Colonic mucosa (tissue), 4 donors: ENCODE measurements at regions not wholly inside any gene's neighbourhood (a gene's known extent, or its start where the extent isn't known, plus 50 kb on each side); places are given as distances from the start of the nearest gene placed in this dataset.

Source experiments
- DNase-seq: peaks from one replicate; pipeline ENCODE4 v3.0.0-alpha.2; 2020
- H3K27ac ChIP-seq: fragments of 200-600 bp; one replicate; pipeline ENCODE4 v1.8.0; 2021
- H3K27me3 ChIP-seq: fragments of 200-600 bp; one replicate; pipeline ENCODE4 v1.8.0; 2021
- H3K36me3 ChIP-seq: fragments of 200-600 bp; one replicate; pipeline ENCODE4 v1.8.0; 2021
- H3K4me1 ChIP-seq: fragments of 200-600 bp; one replicate; pipeline ENCODE4 v1.8.0; 2021; ENCODE audit warnings: mild to moderate bottlenecking
- H3K4me3 ChIP-seq: fragments of 200-600 bp; one replicate; pipeline ENCODE4 v1.8.0; 2021
- H3K9ac ChIP-seq, 2 donors: one replicate each; pipeline ENCODE4 v1.7.0; 2013; ENCODE audit warnings: control low read depth in 2 of 2, low read depth in 2 of 2, low read length in 2 of 2
- H3K9me3 ChIP-seq: fragments of 200-600 bp; one replicate; pipeline ENCODE4 v1.8.0; 2021
- intact Hi-C: fragments of 100-400 bp; cut with DNase I; formaldehyde crosslinking; loops from one replicate; pipeline ENCODE4 v1.14.1; 2022
- TF ChIP-seq, protein P1 (sequence below): fragments of 200-600 bp; IDR thresholded peaks from one replicate; pipeline ENCODE4 v1.8.0; 2022; ENCODE audit warnings: antibody characterized with exemption, mild to moderate bottlenecking
- donor health status: healthy.
- donor health status: DM: no; HTN: no; CAD: no.
- donor health status: DM: no; HTN: no; CAD: no.

DNA sequence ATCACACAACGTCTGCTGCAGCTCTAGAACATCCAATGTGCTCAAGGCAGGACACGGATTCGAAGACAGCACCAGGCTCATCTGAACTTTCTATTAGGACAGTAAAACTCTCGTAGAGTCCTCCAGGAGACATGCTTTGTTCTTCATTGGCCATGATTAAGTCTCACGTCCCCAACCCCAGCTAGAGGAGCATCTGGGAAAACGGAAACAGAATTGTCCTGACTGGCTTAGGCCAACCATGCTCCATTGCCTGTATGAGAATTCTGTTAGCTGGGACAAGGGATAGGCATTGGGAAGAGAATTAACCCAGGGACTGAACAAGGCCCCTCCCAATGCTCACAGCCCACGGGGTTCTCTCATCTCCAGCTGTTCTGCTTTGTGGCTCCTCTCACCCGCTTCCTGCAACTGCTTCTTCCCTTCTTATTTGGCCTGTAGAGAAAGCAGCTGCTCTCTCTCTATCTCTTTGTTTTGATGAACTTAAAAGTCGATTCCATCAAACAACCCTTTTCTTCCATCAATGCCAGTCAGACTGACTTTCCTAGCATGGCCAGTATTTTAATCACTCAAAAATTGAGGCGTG, 75.6 kb downstream of the C1QL2 start:
- Histone ChIP-seq H3K4me1 (no peaks in the 10 kb centered on the region), H3K36me3 (no peaks in the 10 kb centered on the region), H3K9ac (no peak overlapping the region), H3K4me3 (no peak overlapping the region), H3K27me3 (no peaks in the 10 kb centered on the region), H3K9me3 (no peaks in the 10 kb centered on the region), H3K27ac (no peak overlapping the region)
- no peak for DNase-seq
- intact Hi-C loops = no loop called here
- TF ChIP-seq, protein P1, sequence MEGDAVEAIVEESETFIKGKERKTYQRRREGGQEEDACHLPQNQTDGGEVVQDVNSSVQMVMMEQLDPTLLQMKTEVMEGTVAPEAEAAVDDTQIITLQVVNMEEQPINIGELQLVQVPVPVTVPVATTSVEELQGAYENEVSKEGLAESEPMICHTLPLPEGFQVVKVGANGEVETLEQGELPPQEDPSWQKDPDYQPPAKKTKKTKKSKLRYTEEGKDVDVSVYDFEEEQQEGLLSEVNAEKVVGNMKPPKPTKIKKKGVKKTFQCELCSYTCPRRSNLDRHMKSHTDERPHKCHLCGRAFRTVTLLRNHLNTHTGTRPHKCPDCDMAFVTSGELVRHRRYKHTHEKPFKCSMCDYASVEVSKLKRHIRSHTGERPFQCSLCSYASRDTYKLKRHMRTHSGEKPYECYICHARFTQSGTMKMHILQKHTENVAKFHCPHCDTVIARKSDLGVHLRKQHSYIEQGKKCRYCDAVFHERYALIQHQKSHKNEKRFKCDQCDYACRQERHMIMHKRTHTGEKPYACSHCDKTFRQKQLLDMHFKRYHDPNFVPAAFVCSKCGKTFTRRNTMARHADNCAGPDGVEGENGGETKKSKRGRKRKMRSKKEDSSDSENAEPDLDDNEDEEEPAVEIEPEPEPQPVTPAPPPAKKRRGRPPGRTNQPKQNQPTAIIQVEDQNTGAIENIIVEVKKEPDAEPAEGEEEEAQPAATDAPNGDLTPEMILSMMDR = no peak

DNA sequence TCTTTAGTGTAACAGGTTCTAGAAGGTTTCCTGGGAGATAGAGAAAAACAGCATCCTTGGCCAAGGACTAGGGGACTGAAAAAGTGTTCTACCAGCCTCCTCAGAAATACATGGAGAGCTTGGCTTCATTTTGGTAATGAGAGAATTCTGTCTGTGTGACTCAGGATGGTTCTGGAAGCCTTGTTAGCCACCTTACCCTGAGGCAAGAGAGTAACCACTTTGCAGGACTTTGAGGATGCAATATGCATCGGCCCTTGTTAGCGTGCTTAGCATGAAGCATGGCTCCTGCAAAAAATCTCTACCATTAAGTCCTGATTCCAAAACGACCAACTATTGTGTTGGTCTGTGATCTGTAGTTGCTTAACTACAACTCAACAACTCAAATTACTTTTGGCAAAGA, 79.8 kb downstream of the C1QL2 start:
- H3K27ac ChIP-seq = no peak overlapping the region
- no peak for DNase-seq
- H3K4me3 ChIP-seq = no peak overlapping the region
- H3K9ac ChIP-seq = no peak overlapping the region
- H3K27me3 ChIP-seq = no peaks in the 10 kb centered on the region
- intact Hi-C loops = no loop called here
- no peaks in the 10 kb centered on the region for H3K4me1 ChIP-seq
- no peaks in the 10 kb centered on the region for H3K36me3 ChIP-seq
- H3K9me3 ChIP-seq = no peaks in the 10 kb centered on the region
- TF ChIP-seq, protein P1 = no peak

DNA sequence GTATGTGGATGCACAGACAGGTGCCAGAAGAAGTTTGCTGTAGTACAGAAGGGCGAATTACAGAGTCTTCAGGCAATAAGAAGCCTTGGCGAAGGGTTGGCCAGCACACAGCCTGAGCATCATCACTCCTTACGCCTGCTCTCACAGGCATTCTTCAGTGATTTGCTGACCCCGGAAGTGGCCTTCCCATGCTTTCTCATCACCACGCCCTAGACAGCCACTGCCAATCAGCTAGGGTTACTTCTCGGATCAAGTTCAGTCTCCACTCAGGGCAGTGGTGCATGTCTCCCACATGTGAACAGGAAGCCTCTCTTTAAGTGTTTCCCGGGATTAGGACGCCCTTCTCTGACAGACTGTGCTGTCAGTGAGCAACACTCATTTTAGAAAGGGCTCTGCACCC, 81.8 kb downstream of the C1QL2 start:
- no peak for DNase-seq
- TF ChIP-seq, protein P1 = no peak
- Histone ChIP-seq H3K9me3 (no peaks in the 10 kb centered on the region), H3K36me3 (no peaks in the 10 kb centered on the region), H3K4me1 (no peaks in the 10 kb centered on the region), H3K27ac (no peak overlapping the region), H3K9ac (no peak overlapping the region), H3K27me3 (no peaks in the 10 kb centered on the region), H3K4me3 (no peak overlapping the region)
- intact Hi-C loops = no loop called here

DNA sequence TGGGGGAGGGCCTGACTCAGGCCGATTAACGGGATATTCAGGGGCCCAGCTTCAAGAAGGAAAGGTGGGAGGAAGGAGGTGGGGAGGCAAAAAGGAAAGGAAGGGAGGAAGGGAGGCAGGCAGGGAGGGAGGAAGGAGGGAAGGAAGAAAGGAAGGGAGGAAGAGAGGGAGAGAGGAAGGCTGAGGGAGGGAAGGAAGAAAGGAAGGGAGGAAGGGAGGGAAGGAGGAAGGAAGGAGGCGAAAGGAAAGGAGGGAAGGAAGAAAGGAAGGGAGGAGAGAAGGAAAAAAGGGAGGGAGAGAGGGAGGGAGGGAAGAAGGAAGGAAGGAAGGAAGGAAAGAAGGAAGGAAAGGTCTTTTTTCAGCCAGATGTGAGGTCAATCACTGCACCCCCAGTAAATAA, 85.3 kb downstream of the C1QL2 start:
- intact Hi-C loops = no loop called here
- no peaks in the 10 kb centered on the region for H3K27me3 ChIP-seq
- H3K9me3 ChIP-seq = no peaks in the 10 kb centered on the region
- H3K36me3 ChIP-seq = no peaks in the 10 kb centered on the region
- TF ChIP-seq, protein P1 = no peak
- no peak for DNase-seq
- no peak overlapping the region for H3K4me3 ChIP-seq
- H3K27ac ChIP-seq = no peak overlapping the region
- H3K9ac ChIP-seq = no peak overlapping the region
- H3K4me1 ChIP-seq = no peaks in the 10 kb centered on the region

DNA sequence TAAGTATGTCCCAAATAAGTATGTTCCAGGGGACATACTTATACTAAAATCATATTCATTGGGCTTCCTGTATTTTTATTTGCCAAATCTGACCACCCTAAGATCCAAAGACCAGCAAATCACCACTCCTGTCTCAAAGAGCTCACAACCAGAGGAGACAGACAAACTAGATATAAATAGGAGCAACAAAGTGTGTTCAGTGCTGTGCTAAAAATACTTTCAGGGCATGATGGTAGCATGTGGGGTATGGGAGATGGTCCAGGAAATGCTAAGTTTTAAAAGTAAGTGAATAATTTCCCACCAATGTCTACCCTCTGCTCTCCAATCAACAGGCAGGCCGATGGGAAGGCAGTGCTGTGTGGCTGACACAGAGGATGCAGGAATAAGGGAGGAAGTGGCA, 87.1 kb downstream of the C1QL2 start:
- Histone ChIP-seq H3K36me3 (no peaks in the 10 kb centered on the region), H3K4me1 (no peaks in the 10 kb centered on the region), H3K27ac (no peak overlapping the region), H3K9ac (no peak overlapping the region), H3K27me3 (no peaks in the 10 kb centered on the region), H3K9me3 (no peaks in the 10 kb centered on the region), H3K4me3 (no peak overlapping the region)
- TF ChIP-seq, protein P1 = no peak
- DNase-seq = no peak
- intact Hi-C loops = no loop called here

DNA sequence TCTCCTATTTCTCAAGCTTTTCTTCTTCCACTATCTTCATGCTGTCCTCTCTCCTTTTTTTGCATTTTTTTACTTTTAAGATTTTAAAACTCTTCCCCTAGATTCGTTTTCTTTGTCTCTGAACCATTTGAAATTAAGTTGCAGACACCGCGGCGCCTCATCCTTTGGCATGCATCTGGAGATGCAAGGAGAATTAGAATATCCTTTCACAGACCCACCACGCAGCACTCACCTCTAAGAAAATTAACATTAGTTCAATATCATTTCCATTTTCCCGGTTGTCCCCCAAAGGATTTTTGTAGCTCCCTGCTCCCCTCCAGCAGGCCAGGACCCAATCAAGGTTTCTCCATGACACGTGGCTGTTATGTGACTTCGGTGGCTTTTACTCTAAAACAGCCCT, 88.8 kb downstream of the C1QL2 start:
- H3K36me3 ChIP-seq = no peaks in the 10 kb centered on the region
- no peak overlapping the region for H3K9ac ChIP-seq
- no peak for DNase-seq
- no peaks in the 10 kb centered on the region for H3K9me3 ChIP-seq
- H3K4me3 ChIP-seq = no peak overlapping the region
- no peak overlapping the region for H3K27ac ChIP-seq
- no peaks in the 10 kb centered on the region for H3K4me1 ChIP-seq
- intact Hi-C loops = no loop called here
- TF ChIP-seq, protein P1 = no peak
- H3K27me3 ChIP-seq = no peaks in the 10 kb centered on the region
